RPMI8226 (cell line): ENCODE measurements at regions not wholly inside any gene's neighbourhood (a gene's known extent, or its start where the extent isn't known, plus 50 kb on each side); places are given as distances from the start of the nearest gene placed in this dataset.

Source experiments
- DNase-seq: peaks from one replicate; pipeline ENCODE4 v3.0.0-alpha.2; 2015

GRCh38 chr2:144593803-144594202, 73.9 kb upstream of the ZEB2 start:
- DNase-seq = no peak

GRCh38 chr2:144592500-144593256, 72.8 kb upstream of the ZEB2 start:
- no peak for DNase-seq

- DNase-seq = no peak
Observed at GRCh38 chr2:144587306-144587705, 67.4 kb upstream of the ZEB2 start.

GRCh38 chr2:144586476-144586875, 66.6 kb upstream of the ZEB2 start:
- no peak for DNase-seq

GRCh38 chr2:144583741-144584453, 64.0 kb upstream of the ZEB2 start:
- DNase-seq = no peak

- DNase-seq = no peak
Observed at GRCh38 chr2:144583381-144583729, 63.4 kb upstream of the ZEB2 start.

GRCh38 chr2:144582651-144583380, 62.9 kb upstream of the ZEB2 start:
- no peak for DNase-seq

GRCh38 chr2:144580521-144581161, 60.7 kb upstream of the ZEB2 start:
- no peak for DNase-seq

- DNase-seq = no peak
Observed at GRCh38 chr2:144579556-144579955, 59.6 kb upstream of the ZEB2 start.

GRCh38 chr2:144578099-144578498, 58.2 kb upstream of the ZEB2 start:
- peak; percentile 9 for DNase-seq

GRCh38 chr2:144572977-144573376, 53.1 kb upstream of the ZEB2 start:
- no peak for DNase-seq

- no peak for DNase-seq
Observed at GRCh38 chr2:144571770-144572169, 51.9 kb upstream of the ZEB2 start.

- DNase-seq = no peak
Observed at GRCh38 chr2:144570566-144570965, 50.6 kb upstream of the ZEB2 start.
